Islet of Langerhans (tissue), 1 donor: ENCODE measurements at regions not wholly inside any gene's neighbourhood (a gene's known extent, or its start where the extent isn't known, plus 50 kb on each side); places are given as distances from the start of the nearest gene placed in this dataset.
A peak's percentile ranks its signal among the peaks of the same experiment; 100 is the strongest.
"Not testable (repeated sequence)": the region's sequence is repeated elsewhere in the genome, so short reads cannot be mapped to it uniquely, and the experiment has no call there.

Source experiments
- FAIRE-seq: peaks from one replicate; lab custom pipeline; 2011; peaks lifted over from hg19 to GRCh38; lab: Jason Lieb, UNC

DNA sequence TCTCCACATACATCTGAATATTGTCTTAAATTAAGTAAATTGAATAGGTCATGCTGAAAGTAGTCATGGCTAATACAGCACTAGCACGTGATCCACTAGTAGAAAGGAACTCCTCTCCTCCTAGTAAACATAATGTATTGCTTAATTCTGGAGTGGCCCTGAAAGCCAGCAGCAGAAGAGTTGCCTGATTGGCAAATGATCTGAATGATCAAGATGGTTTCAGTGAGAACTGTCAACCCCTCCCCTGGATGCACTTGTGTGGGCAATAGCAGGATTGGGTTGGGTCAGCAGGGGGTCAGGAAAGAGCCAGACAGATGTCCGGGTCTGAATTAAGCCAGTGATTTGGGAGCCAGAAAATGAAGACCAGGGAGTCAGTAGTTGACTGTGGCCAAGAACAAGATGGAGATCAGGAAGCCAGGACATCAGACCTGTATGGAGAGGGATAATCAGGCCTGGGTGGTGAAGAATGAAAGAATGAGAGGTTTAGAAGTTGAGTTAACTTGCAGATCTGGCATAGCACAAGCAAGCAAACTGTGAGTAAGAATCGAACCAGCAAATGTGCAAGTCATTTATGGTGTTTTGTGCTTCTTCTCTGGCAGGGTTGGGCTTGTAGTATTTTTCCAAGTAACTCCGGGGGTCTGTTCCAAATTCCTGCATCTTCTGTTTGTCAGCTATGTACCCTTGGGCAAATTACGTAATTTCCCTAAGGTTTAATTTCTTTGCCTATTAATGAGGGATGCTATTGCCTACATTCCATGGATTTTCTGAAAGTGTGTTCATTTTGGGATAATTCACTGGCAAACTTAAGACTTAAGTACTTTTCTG lies 304.9 kb downstream of the CD109 start:
- no peak for FAIRE-seq

DNA sequence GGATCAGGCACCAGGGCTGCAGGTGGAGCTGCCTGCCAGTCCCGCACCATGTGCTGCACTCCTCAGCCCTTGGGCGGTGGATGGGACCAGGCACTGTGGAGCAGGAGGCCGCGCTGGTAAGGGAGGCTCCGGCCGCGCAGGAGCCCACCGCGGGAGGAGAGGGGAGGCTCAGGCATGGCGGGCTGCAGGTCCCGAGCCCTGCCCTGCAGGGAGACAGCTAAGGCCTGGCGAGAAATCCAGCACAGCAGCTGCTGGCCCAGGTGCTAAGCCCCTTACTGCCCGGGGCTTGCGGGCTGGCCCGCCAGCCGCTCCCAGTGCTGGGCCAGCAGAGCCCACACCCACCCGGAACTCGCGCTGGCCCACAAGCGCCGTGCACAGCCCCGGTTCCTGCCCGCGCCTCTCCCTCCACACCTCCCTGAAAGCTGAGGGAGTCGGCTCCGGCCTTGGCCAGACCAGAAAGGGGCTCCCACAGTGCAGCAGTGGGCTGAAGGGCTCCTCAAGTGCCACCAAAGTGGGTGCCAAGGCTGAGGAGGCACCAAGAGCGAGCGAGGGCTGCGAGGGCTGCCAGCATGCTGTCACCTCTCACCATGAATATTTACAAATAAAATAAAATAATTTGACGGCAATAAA lies 294.7 kb downstream of the CD109 start:
- FAIRE-seq, result not testable (repeated sequence)

DNA sequence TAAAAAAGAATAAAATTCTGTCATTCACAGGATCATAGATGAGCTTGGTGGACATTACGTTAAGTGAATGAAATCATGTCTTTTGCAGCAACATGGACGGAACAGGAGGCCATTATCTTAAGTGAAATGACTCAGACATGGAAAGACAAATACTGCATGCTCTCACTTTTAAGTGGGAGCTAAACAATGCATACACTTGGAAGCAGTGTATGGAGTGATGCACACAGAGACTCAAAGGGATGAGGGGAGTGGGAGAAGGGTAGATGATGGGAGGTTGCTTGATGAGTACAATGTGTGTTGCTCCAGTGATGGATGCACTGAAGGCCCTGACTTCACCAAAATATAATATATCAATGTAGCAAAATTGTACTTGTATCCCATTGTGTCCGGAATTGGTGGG lies 293.4 kb downstream of the CD109 start:
- no peak for FAIRE-seq

DNA sequence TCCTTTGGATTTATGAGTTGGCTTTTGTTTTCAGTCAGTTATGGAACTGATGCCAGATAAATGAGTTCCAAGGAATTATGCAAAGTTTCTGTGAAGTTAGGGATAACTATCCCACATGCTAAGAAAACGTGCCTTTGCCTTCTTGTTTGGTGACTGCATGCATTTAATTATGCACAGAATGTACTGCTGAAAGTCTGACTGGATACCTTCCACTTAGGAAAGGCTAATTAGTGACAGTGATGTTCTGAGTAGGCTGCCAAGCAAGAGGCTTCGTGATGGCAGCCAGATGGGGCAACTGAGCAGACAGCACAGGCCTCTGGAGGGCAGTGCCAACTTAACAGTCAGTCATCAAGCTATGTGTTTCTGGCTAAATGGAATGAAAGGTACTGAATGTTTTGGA lies 289.9 kb downstream of the CD109 start:
- FAIRE-seq, result no peak

DNA sequence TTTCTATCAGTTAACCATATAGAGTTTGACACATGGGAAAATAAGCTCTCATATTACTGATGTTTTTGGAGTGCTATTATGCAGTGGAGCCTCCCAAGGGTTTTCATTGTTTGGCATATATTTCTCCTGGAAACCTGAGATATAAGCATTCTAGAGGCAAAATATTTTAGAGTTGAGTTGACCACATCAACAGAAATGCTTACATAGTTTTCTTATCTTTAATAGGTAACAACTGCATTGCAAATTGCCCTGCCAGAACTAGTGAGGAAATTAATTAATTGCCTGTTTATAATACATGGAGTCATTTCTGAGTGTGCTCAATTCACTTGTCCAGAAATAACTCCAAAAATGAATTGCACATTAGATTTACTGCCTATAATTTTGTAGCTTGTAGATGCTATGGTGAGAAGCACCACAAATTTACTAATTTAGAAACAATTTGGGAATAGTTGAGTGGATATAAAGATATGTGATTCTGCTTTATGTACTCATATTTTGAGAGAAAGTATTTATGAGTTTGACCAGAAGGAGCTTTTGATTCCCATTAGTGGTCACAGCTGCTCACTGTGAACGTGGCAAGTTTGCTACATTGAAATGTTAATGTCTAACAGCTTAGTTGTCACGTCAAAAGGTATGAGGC lies 288.7 kb downstream of the CD109 start:
- no peak for FAIRE-seq

DNA sequence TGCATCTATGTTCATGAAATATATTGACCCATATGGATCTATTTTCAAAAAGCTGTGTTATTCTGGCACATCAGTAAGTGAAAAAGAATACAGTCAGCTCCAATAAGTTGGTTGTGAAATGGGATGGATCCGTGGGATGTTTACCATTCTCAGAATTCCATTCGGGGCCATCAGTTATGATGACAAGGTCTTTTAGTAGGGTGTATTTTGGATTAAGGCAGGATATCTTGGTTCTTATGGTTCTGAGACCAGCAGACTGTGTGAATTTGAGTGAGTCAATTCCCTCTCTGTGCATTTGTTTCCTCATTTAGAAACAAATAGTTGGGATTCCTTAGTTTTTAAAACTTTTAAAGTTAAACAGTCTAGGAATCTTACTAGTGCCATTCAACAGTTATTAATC lies 287.4 kb downstream of the CD109 start:
- no peak for FAIRE-seq

DNA sequence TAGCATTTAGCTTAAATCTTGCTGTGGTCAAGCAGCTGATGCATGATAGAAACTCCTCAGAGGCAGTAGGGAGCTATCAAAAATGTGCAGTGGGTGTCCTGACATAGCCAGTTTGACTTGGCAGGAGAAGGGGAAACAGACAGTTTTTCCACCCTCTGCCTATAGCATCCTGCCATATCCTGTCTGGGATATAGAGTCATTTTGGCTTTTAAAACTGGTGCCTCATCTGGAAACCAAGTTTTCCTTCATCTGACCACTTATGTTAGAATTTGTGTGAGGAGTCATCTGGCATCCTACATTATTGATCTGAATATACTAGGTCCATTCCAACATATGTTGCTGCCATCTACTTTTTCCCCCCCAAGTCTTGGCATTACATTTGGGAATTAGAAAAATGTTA lies 284.1 kb downstream of the CD109 start:
- no peak for FAIRE-seq

DNA sequence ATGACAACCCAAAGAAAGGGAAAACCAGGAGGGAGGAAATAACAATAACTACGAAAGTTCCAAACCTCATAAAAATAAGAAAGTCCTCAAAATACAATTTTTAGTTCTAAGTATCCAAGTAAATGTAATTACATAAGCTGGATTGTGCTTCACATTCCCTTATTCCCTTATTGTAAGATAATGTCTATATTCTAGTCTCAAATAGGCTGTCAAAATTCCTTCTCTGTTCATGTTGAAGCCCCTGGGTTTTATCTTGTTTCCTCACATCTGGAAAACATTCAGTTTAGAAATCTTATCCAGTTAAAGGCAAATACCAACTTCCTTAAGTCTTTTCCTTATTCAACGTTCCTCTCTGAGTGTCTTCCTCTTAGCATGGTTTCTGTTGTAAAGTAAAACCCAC lies 282.3 kb downstream of the CD109 start:
- FAIRE-seq, result no peak

DNA sequence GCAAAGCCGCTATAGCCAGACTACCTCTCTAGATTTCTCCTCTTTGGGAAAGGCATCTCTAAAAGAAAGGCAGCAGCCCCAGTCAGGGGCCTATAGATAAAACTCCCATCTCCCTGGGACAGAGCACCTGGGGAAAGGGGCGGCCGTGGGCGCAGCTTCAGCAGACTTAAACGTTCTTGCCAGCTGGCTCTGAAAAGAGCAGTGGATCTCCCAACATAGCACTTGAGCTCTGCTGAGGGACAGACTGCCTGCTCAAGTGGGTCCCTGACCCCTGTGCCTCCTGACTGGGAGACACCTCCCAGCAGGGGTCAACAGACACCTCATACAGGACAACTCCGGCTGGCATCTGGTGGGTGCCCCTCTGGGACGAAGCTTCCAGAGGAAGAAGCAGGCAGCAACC lies 276.5 kb downstream of the CD109 start:
- FAIRE-seq, result not testable (repeated sequence)

DNA sequence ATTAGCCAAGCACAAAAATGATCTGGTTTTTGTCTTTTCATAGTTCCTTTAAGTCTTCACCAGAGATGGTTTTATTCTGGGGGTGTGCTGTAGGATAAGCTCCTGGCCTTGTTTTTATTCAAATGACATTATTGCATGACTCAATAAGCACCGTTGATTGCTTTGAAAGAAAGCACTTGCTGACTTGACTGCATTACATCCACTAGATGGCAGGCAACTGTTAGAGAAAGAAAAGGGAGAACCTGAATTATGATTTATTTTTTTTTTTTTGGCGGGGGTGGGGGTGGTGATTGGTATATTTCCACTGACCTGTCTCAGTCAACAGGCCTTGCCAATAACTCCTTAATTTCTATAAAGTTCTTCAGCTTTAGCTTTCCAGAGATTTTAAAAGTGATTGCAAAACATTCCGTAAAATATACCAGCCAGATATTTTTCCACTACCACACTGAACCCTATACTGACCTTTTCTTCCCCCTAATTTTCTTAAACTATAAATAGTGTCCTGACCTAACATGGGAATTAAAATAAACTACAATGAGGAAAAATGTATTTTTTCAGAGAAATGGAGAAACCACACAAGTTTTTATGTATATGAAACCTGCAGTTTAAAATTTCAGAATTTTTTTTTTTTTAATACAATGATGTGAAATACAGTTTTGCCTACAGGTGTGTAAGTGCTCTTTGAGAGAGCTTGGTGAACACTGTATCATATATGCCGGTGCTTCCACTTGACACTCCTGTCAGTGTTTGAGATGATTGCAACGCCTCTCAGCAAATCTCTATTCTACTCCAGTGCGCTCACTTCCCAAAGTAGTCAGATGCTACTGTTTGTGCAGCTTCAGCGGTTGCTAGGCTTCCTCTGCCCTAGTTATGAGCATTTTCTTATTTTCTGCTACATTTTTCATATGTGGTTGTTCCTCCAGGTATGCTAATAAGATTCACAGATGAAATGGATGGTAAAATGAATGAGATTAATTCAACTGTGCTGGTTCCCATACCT lies 274.3 kb downstream of the CD109 start:
- FAIRE-seq, result peak; percentile 77

DNA sequence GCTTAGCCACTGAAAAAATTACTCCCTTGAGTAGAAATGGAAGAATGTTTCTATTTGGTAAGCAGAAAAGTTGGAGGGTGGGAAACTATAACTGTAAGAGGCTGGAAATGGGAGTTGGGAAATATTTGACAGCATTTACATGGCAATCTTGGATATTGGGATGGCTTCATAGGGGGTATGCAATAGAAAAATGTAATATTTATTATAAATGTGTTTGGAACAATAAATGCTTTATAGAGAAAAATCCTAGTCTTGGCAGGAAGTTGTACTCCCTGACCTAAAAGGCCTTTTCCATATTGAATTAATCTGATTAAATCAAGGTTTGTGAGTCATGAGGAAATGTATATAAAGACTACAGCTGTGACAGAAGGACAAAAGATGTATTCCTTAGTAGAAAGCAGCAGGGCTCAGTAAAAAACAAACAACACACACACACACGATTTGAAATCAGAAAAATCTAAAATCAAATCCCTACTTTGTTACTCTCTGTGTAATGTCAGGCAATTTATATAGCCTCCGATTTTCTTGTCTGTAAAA lies 272.3 kb downstream of the CD109 start:
- FAIRE-seq, result no peak

DNA sequence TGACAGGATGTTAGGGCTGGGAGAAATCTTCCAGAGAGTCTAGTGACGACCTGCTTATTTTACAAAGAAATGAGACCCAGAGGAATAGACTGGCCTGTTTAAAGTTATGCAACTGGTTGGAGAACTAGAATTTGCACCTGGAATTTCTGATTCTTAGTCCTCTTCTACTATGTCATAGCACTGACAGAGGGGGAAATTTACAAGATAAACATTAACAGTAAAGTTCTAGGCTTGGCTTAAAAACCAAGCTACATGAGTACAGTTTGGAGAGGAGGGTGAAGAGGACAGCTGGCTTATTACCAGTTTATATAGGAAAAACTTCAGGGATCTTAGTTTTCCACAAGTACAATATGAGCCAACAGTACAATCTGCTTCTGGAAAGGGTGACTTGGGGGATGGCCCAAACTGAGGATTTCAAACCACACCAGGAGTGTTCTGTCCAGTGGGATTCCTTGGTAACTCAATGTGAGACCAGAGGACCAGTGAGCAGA lies 269.6 kb downstream of the CD109 start:
- FAIRE-seq, result no peak

DNA sequence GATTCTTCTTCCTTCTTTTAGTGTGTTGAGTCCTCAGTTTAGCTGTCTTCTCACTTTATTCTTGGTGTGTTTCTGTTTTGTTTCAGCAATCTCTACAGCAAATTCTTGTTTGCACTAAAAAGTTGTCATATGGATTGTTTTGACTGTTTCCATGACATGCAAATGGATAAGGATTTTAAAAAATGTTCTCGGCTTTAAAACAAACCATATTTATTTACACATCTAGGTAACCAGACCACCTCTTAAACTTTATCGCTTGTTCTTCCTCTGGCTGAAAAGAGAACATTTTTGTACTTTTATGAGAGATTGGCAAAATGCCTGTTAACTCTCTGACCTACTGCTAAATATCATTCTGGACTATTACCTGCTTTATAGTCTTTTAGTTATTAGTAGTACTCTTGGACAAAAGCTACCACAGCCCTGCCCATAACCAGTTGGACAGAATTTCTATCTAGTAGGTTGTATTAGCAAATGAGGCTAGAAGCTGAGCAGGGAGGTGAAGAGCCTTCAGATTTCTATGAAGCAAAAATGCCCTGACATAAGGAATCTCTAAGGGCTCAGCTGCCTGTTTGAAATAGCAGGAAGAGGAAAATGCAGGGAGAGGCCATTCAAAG lies 268.3 kb downstream of the CD109 start:
- no peak for FAIRE-seq

DNA sequence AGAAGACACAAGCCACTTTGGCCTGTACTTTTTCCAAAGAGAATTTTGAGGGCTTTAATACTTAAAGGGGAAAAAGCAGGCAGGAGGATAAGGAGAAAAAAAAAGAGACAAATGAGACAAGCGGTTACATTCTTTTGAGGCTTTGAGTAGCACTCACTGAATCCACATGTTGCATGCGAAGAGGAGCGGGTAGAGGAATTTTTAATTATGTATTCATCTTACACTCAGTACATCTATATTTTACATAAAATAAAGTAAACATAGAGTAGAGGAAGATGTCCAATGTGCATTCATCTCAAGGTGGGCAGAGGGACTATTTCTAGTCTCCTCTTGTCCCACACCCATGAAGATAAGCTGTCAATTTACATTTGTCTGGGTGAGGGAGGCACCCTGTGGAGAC lies 266.9 kb downstream of the CD109 start:
- no peak for FAIRE-seq

DNA sequence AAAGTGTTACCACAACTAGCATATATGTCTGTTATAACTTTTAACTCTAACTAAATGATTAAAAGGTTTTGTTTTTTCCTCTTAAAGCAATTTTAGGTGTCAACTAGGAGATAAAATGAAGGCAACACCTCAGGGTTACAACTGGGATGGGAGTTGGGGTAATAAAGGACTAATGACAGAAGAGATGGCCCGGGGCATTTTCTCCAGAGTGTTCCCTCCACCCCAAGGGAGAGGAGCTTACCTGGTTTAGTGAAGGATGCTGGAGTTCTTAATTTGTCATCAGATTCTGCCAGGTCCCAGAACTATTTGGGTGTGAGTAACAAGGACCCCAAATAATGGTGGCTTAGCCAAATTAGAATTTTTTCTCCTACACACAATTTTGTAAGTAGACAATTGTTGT lies 260.3 kb downstream of the CD109 start:
- no peak for FAIRE-seq

DNA sequence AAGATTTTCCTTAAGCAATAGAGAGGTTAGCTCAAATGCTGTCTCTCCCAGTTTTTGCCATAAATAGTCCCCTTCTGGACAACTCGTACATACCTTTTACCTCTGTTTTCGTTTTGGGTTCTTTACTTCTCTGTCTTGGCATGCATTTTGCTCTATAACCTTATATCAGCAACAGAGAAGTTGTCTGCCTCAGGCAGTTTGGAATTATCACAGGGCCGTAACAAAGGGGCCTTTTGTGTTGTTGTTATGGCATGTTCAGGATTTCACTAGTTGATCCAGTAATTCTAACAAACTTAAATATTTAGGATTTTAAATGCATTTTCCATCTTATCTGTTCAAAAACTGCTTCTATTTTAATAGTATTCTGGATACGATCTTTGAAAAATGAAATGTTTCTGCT lies 259.8 kb downstream of the CD109 start:
- no peak for FAIRE-seq

DNA sequence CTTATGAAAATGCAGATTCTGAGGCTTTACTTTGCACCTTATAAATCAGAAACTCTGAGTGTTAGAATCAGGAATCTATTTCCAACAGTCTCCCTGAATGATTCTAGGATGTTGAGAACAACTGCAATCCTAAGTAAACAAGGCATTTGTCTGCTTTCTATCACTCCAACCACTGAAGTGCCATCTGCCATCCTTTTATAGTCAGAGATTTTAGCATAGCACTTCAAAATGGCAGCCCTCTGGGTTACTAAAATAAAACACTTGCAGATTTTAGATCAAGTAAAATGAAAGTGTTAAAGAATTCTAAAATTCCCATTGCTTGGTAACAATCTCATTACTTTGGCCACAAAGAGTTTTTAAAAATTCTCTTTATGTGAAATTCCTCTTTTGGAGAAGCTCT lies 258.9 kb downstream of the CD109 start:
- FAIRE-seq, result no peak

DNA sequence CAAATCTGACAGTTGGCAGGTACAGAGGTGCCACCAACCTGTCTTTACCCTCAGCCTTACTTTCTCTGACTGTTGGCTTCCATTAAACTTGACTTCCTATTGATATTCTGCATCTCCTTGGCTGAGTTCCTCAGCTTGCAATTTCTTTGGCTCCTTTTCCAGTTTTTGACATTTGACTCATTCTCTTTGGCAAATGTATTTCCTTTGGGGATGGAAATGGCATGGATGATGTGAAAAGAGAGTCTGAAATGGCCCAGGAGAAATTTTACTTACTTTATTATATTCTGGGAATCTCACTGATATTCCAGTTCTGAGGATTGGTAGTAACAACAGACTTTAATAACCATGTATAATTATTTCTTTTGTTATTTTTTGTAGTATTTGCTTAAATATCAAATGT lies 255.2 kb downstream of the CD109 start:
- FAIRE-seq, result no peak

DNA sequence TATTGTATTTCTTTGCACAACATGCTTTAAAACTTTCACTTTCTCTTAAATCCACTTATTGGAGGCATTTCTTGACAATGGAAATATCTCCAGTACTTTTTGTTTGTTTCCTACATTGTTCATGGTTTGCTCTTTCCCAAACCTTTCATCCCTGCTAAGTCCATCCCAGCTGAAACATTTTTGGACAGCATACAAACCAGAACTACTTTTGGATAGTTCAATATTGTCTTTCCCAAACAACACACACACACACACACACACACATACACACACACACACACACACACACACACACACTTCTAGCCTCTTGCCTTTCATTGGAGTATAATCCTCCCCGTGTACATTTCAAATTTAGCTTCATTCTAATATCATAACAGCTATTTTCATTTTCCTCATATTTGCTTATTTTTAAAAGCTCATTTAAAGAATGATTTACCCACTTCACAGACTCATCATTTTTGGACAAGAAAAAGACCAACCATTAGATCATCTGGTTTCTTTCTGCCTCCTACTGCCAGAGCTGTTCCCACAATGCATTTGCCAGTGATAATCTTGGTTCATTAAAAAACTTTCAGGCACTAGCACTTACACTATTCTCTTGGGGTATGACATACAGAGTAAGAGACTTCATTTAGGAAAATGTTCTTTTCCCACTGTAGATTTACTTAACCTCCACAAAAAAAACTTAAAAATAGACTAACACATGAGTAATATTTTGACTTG lies 248.1 kb downstream of the CD109 start:
- no peak for FAIRE-seq

DNA sequence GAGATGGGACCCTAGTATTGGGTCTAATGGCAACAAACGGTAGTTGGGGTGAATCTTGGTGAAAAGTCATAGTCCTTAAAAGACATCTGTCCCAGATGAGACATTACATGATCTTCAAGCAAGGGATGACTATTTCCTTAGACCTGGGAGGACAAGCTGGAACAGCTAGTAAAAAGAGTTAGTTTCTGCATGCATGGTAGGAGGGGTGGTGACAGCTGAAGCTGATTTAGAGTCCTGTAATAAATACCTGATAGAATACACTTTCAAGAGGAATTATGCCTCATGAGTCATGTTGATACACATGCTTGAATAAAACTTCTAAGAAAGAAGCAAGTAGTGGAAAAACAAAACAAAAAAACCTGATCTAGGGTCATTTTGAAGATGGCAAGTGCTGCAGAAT lies 247.4 kb downstream of the CD109 start:
- no peak for FAIRE-seq
